AG04450 (cell line): ENCODE measurements at regions not wholly inside any gene's neighbourhood (a gene's known extent, or its start where the extent isn't known, plus 50 kb on each side); places are given as distances from the start of the nearest gene placed in this dataset.

ENCODE experiments used
- CTCF ChIA-PET: fragments of 300-600, 350-600 bp; formaldehyde crosslinking; extraction: SDS; loops from one replicate; lab custom pipeline; 2022; ENCODE audit warnings: antibody characterized with exemption, inconsistent platforms; lab: Charles Lee
- POLR2A ChIA-PET: fragments of 350-600 bp; formaldehyde crosslinking; extraction: SDS; loops from one replicate; lab custom pipeline; 2021; ENCODE audit warnings: antibody characterized with exemption, inconsistent platforms; lab: Yijun Ruan, JAX
- DNase-seq: peaks from one replicate; pipeline ENCODE4 v3.0.0-alpha.2; 2011; ENCODE audit warnings: low read depth, low spot score
- H3K27ac ChIP-seq: one replicate; pipeline ENCODE4 v1.5.1; 2012; ENCODE audit warnings: low read depth, low read length, control low read depth
- H3K27me3 ChIP-seq: one replicate; pipeline ENCODE4 v1.6.0; 2012; ENCODE audit warnings: low read length; ENCODE audit not compliant: control insufficient read depth, insufficient read depth
- H3K4me3 ChIP-seq: 2 replicates; pipeline ENCODE4 v1.5.1; 2011; ENCODE audit warnings: mild to moderate bottlenecking, low read depth, low read length, control low read depth
- H3K9me3 ChIP-seq: 2 replicates; pipeline ENCODE4 v1.5.1; 2012; ENCODE audit warnings: low read length; ENCODE audit not compliant: control insufficient read depth, insufficient read depth
- CTCF ChIP-seq: IDR thresholded peaks from 2 replicates; pipeline ENCODE4 v1.5.1; 2011; ENCODE audit warnings: low read depth, low read length, control low read depth, inconsistent platforms

GRCh38 chr10:33791272-33791660, 456.8 kb upstream of the NRP1 start:
- H3K4me3 ChIP-seq, result no peak overlapping the region
- DNase-seq, result no peak
- no peaks in the 10 kb centered on the region for H3K9me3 ChIP-seq
- no peaks in the 10 kb centered on the region for H3K27me3 ChIP-seq
- no peak overlapping the region for H3K27ac ChIP-seq
- POLR2A ChIA-PET, result no interaction called here
- no peak for TF ChIP-seq CTCF
- CTCF ChIA-PET, result no interaction called here

- POLR2A ChIA-PET, result no interaction called here
These were observed 456.2 kb upstream of the NRP1 start for GRCh38 chr10:33790521-33791271.

DNA sequence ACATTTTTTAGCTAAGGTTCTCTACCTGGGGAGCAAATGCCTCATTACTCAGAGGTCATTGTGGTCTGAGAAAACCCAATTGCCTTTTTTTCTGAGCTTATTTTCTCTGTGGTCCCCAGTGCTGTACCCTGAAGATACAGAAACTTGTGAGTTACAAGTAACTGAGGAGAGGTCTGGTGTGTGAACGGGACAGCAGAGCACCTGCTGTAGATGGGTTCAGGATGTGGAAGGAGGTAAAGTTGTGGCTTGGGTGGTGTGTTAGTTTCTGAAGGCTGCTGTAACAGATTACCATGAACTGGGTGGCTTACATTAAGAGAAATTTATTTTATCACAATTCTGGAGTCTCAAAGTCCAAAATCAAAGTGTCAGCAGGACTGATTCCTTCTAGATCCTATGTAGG, 449.1 kb upstream of the NRP1 start:
- no peaks in the 10 kb centered on the region for H3K9me3 ChIP-seq
- POLR2A ChIA-PET, result no interaction called here
- TF ChIP-seq CTCF, result no peak
- H3K27me3 ChIP-seq, result no peaks in the 10 kb centered on the region
- H3K4me3 ChIP-seq, result no peak overlapping the region
- H3K27ac ChIP-seq, result no peak overlapping the region
- DNase-seq, result no peak
- CTCF ChIA-PET, result no interaction called here

More at GRCh38 chr10:33790521-33791271, 456.2 kb upstream of the NRP1 start:
- TF ChIP-seq CTCF, result no peak
- Histone ChIP-seq H3K27me3 (no peaks in the 10 kb centered on the region), H3K4me3 (no peak overlapping the region), H3K27ac (no peak overlapping the region), H3K9me3 (no peaks in the 10 kb centered on the region)
- no peak for DNase-seq
- CTCF ChIA-PET, result no interaction called here

DNA sequence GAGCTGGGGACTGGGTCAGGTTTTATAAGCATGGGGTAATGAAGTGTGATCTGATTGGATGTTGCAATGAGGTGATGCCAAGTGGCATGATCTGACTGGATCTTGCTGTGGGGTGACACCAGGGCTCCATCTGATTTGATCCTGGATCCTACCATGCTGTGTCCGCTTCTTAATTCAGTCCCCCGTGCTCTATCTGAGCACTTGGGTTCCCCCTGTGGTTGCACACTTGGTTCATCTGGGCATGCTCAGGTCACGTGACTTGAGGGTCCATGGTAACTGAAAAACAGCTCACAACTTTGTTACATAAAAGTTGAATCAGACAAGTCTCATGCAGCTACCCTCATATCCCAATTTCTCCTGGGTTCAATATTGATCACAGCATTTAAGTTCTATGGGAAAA, 448.6 kb upstream of the NRP1 start:
- ChIA-PET CTCF (no interaction called here), POLR2A (no interaction called here)

More for the DNA sequence above, 448.6 kb upstream of the NRP1 start:
- no peak for DNase-seq
- Histone ChIP-seq H3K9me3 (no peaks in the 10 kb centered on the region), H3K4me3 (no peak overlapping the region), H3K27ac (no peak overlapping the region), H3K27me3 (no peaks in the 10 kb centered on the region)
- no peak for TF ChIP-seq CTCF
